ENCODE measurements at regions not wholly inside any gene's neighbourhood (a gene's known extent, or its start where the extent isn't known, plus 50 kb on each side); places are given as distances from the start of the nearest gene placed in this dataset.

DNA sequence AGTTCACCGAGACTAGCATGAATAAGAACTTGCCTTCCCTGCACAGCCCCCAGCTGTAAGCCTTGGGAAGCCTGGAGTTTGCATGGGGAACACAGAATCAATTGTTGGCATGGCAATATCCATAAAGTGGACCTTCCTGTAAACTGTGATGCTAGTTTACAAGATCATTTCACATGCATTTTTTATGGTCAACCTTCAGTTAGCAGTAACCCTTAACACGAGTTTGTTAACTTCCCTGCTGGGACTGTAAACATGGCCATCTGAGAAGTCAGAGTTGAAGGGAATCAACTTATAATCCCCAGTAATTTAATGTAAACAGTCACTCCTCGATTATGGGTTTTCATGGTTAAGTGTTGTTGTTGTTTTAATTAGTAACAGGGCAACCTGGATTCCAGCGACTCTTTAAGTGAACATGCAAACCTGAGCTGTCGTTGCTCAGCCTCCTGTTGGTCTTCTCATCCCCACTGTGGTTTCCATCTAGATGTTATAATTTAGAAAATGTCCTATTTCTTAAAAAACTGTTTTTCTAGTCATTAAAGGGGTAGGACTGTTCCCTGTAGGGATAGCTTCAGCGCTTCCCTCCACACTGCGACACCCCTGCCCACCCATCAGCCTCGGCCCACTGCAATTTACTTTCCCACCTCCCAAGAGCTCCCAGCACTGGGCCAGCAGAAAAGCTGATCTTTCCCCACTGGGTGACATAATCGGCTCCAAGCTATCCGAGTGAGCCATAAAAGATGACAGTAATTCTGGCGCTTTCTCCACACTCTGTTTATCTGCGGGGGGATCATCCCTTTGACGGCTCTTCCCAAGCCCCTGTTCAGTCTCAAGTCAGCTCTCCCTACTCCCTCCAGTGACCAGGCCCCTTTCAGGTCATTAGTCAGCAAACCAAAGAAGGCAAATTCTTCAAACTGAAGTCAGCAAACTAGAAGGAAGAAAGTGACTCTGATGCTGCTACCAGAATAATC lies 107.6 kb upstream of the IPO9 start:
- TF ChIP-seq, protein P1, sequence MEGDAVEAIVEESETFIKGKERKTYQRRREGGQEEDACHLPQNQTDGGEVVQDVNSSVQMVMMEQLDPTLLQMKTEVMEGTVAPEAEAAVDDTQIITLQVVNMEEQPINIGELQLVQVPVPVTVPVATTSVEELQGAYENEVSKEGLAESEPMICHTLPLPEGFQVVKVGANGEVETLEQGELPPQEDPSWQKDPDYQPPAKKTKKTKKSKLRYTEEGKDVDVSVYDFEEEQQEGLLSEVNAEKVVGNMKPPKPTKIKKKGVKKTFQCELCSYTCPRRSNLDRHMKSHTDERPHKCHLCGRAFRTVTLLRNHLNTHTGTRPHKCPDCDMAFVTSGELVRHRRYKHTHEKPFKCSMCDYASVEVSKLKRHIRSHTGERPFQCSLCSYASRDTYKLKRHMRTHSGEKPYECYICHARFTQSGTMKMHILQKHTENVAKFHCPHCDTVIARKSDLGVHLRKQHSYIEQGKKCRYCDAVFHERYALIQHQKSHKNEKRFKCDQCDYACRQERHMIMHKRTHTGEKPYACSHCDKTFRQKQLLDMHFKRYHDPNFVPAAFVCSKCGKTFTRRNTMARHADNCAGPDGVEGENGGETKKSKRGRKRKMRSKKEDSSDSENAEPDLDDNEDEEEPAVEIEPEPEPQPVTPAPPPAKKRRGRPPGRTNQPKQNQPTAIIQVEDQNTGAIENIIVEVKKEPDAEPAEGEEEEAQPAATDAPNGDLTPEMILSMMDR (conservative IDR thresholded peaks at IDR 0.05) = no peak
- TF ChIP-seq ZFX (IDR thresholded peaks at IDR 0.05) = no peak

Data from C4-2B (cell line).